Thoracic aorta (tissue), 2 donors: ENCODE measurements at regions not wholly inside any gene's neighbourhood (a gene's known extent, or its start where the extent isn't known, plus 50 kb on each side); places are given as distances from the start of the nearest gene placed in this dataset.
A peak's percentile ranks its signal among the peaks of the same experiment; 100 is the strongest.
"Not testable (repeated sequence)": the region's sequence is repeated elsewhere in the genome, so short reads cannot be mapped to it uniquely, and the experiment has no call there.

Source experiments
- ATAC-seq: fragments of 150-250 bp; one replicate; pipeline ENCODE4 v1.8.0; 2017; ENCODE audit warnings: low read depth; ENCODE audit not compliant: insufficient number of reproducible peaks, low FRiP score
- DNase-seq: peaks from one replicate; pipeline ENCODE4 v3.0.0-alpha.2; 2020; ENCODE audit warnings: low spot score
- H3K27ac ChIP-seq, 2 donors: fragments of 200-600 bp; sonication (generic); 1 replicate in 1 of 2; 2 replicates in 1 of 2; pipeline ENCODE4 v1.5.1; 2016; ENCODE audit warnings: mild to moderate bottlenecking in 2 of 2, moderate library complexity in 2 of 2
- H3K27me3 ChIP-seq: fragments of 200-600 bp; sonication (generic); replicated peaks from 2 replicates; pipeline ENCODE4 v1.6.0; 2016; ENCODE audit warnings: mild to moderate bottlenecking; ENCODE audit not compliant: insufficient read depth
- H3K36me3 ChIP-seq: fragments of 200-600 bp; sonication (generic); one replicate; pipeline ENCODE4 v1.5.1; 2016
- H3K4me1 ChIP-seq, 2 donors: fragments of 200-600 bp; sonication (generic); 1 replicate in 1 of 2; 2 replicates in 1 of 2; pipeline versions ENCODE4 v1.5.1 to v1.6.0; 2016; ENCODE audit warnings: low read depth in 2 of 2, mild to moderate bottlenecking in 1 of 2; ENCODE audit not compliant: control insufficient read depth in 1 of 2
- H3K4me3 ChIP-seq: fragments of 200-600 bp; sonication (generic); 2 replicates; pipeline ENCODE4 v1.5.1; 2016; ENCODE audit warnings: mild to moderate bottlenecking
- H3K9me3 ChIP-seq: fragments of 200-600 bp; sonication (generic); 2 replicates; pipeline ENCODE4 v1.5.1; 2016
- TF ChIP-seq, protein P1 (sequence below): fragments of 200-600 bp; sonication (generic); IDR thresholded peaks from one replicate; pipeline ENCODE4 v1.5.1; 2019; ENCODE audit warnings: antibody characterized with exemption

DNA sequence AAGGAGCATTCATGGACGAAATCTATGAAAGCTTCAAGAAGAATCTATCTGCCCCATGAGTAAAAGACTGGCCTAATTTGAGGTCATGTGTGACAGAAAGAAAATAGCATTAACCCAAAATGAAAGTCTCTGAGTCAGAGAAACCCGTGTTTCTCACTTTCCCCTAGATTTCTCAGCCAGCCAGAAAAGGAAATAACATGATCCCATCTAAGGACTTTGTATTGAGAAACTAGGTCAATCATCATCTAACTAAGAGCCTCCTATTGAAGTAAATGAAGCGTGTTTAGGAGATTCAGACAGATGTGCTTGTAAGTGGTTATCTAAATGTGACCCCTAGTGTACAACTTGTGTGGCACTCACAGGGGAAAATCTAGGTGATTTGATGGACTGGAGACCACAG, 77.3 kb upstream of the ZNF366 start:
- DNase-seq = no peak
- Histone ChIP-seq H3K9me3 (no peaks in the 10 kb centered on the region), H3K4me3 (no peak overlapping the region), H3K27ac (no peak overlapping the region), H3K27me3 (no peaks in the 10 kb centered on the region), H3K36me3 (no peaks in the 10 kb centered on the region), H3K4me1 (peaks cover 0 to 22% of the 10 kb centered on the region in 2 donors)
- TF ChIP-seq, protein P1, sequence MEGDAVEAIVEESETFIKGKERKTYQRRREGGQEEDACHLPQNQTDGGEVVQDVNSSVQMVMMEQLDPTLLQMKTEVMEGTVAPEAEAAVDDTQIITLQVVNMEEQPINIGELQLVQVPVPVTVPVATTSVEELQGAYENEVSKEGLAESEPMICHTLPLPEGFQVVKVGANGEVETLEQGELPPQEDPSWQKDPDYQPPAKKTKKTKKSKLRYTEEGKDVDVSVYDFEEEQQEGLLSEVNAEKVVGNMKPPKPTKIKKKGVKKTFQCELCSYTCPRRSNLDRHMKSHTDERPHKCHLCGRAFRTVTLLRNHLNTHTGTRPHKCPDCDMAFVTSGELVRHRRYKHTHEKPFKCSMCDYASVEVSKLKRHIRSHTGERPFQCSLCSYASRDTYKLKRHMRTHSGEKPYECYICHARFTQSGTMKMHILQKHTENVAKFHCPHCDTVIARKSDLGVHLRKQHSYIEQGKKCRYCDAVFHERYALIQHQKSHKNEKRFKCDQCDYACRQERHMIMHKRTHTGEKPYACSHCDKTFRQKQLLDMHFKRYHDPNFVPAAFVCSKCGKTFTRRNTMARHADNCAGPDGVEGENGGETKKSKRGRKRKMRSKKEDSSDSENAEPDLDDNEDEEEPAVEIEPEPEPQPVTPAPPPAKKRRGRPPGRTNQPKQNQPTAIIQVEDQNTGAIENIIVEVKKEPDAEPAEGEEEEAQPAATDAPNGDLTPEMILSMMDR = peak; percentile 11
- no peak for ATAC-seq

DNA sequence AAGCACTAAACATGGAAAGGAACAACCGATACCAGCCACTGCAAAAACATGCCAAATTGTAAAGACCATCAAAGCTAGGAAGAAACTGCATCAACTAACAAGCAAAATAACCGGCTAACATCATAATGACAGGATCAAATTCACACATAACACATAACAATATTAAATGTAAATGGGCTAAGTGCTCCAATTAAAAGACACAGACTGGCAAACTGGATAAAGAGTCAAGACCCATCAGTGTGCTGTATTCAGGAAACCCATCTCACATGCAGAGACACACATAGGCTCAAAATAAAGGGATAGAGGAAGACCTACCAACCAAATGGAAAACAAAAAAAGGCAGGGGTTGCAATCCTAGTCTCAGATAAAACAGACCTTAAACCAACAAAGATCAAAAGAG, 72.1 kb upstream of the ZNF366 start:
- ATAC-seq, H3K9me3 ChIP-seq, H3K27ac ChIP-seq: not testable (repeated sequence)

DNA sequence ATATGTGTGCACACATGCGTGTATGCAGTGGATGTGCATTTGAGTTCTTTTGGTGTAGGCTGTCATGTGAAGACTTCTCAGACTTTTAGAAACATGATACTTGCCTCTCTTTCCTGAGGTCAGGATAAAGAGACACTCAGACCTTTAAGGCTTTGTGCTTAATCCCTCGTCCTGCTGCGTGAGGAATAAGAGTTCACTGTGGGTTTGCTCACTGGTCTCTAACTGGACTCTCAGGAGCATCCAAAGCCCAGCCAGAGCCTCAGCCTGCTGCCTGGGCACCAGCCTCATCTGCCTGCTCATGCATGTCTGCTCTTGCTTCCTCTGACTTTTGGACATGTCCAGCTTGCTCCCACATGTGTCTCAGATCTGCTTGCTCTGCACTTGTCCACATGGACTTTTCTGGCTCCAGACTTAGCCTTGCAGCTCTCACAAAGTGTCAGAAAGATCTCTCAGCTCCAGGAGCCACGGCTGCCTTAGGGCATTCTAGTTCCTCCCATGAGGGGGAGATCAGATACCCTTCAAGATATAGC, 65.1 kb upstream of the ZNF366 start:
- Histone ChIP-seq H3K4me1 (no peaks in the 10 kb centered on the region), H3K36me3 (no peaks in the 10 kb centered on the region), H3K27me3 (no peaks in the 10 kb centered on the region), H3K4me3 (no peak overlapping the region), H3K9me3 (no peaks in the 10 kb centered on the region), H3K27ac (no peak overlapping the region)
- ATAC-seq (no peak), DNase-seq (no peak)
- TF ChIP-seq, protein P1 = no peak

More for the DNA sequence above, 72.1 kb upstream of the ZNF366 start:
- not testable (repeated sequence) for H3K27me3 ChIP-seq, H3K36me3 ChIP-seq, DNase-seq, H3K4me1 ChIP-seq, H3K4me3 ChIP-seq

DNA sequence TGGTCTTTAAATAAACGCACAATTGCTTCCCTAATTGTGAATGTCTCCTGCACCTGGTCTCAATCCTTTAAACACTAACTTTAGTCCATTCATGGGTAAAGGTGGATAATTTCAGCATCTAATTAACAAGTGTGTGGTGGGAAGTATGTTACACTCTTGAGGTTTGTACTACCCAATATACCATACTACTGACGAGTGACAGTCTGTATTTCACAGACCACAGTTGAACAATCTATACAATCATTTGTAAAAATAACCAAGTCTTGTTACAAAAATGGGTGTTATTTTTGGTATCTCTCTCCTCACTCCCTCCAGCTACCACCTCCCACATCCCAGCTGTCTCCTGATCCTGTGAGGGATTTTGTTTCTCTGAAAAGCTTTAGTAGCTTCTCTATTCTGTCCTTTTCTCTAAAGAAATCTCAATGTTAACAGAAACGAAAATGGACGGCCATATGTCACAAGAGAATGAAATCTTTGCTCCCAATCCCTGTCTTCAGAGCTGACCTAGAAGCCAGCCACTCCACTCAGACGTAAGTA, 62.3 kb upstream of the ZNF366 start:
- Histone ChIP-seq H3K4me1 (no peaks in the 10 kb centered on the region), H3K27ac (no peak overlapping the region), H3K36me3 (no peaks in the 10 kb centered on the region), H3K9me3 (no peaks in the 10 kb centered on the region), H3K4me3 (no peak overlapping the region), H3K27me3 (no peaks in the 10 kb centered on the region)
- TF ChIP-seq, protein P1 = no peak
- ATAC-seq = no peak
- DNase-seq = no peak

DNA sequence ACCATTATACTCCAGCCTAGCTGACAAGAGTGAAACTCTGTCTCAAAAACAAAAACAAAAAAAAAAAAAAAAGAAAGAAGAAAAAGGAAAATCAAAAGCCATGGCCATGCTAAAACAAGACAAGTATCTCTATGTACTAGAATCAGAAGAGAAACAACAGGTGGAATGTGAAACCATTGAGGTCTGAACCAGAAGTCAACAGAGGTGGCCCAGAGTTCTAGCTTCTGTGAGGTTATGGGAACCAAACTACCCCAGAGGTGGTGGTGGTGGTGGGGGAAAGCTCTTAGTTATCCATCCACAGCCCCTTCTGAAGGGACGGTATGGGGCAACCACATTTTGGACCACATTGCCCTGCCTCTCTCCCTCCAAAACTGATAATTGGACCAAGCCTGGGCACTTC, 59.5 kb upstream of the ZNF366 start:
- no peaks in the 10 kb centered on the region for H3K27me3 ChIP-seq
- ATAC-seq = no peak
- DNase-seq = no peak
- no peaks in the 10 kb centered on the region for H3K4me1 ChIP-seq
- H3K4me3 ChIP-seq = no peak overlapping the region
- H3K27ac ChIP-seq = no peak overlapping the region
- no peaks in the 10 kb centered on the region for H3K9me3 ChIP-seq
- H3K36me3 ChIP-seq = no peaks in the 10 kb centered on the region
- TF ChIP-seq, protein P1 = no peak
